K562 (cell line): ENCODE measurements at regions not wholly inside any gene's neighbourhood (a gene's known extent, or its start where the extent isn't known, plus 50 kb on each side); places are given as distances from the start of the nearest gene placed in this dataset.

Experiments used
- CSDE1 ChIP-seq, 2 experiments: fragments of 450-650 bp; IDR thresholded peaks; 2 replicates each; pipeline ENCODE4 v1.6.1; 2016; ENCODE audit warnings: mild to moderate bottlenecking in 1 of 2
- MGA ChIP-seq: fragments of 450-650 bp; IDR thresholded peaks from 2 replicates; pipeline ENCODE4 v1.6.1; 2016; ENCODE audit warnings: mild to moderate bottlenecking, moderate library complexity
- NKRF ChIP-seq: fragments of 450-650 bp; IDR thresholded peaks from 2 replicates; pipeline ENCODE4 v1.6.1; 2016; ENCODE audit warnings: borderline replicate concordance
- SAFB ChIP-seq: fragments of 200-400 bp; formaldehyde crosslinking; IDR thresholded peaks from 2 replicates; pipeline ENCODE4 v1.6.1; 2017; ENCODE audit warnings: low read depth, low read length, borderline replicate concordance
- SIX5 ChIP-seq, 2 experiments: IDR thresholded peaks; 2 replicates each; pipeline ENCODE4 v1.6.1; 2011; ENCODE audit warnings: low read length in 2 of 2, borderline replicate concordance in 1 of 2, low read depth in 1 of 2, mild to moderate bottlenecking in 1 of 2, moderate library complexity in 1 of 2; ENCODE audit not compliant: insufficient read depth in 1 of 2
- TAF7 ChIP-seq: fragments of 450-650 bp; IDR thresholded peaks from 2 replicates; pipeline ENCODE4 v1.6.1; 2016; ENCODE audit warnings: missing genetic modification characterization, missing compliant biosample characterization
- ZNF778 ChIP-seq: fragments of 450-650 bp; formaldehyde crosslinking; IDR thresholded peaks from 2 replicates; pipeline ENCODE4 v1.4.0; 2020; ENCODE audit warnings: mild to moderate bottlenecking, moderate library complexity
- TF ChIP-seq, protein P1 (sequence below), 2 experiments: IDR thresholded peaks; 2 replicates each; pipeline ENCODE4 v1.6.1; 2011; ENCODE audit warnings: borderline replicate concordance in 1 of 2, control low read depth in 1 of 2, low read depth in 1 of 2, low read length in 1 of 2, mild to moderate bottlenecking in 1 of 2, mixed read lengths in 1 of 2, moderate library complexity in 1 of 2; ENCODE audit not compliant: insufficient read depth in 1 of 2, insufficient read length in 1 of 2, poor library complexity in 1 of 2, severe bottlenecking in 1 of 2; ENCODE audit errors: extremely low read depth in 1 of 2
- TF ChIP-seq, protein P2 (sequence below): fragments of 250-450 bp; sonication (Bioruptor Pico); IDR thresholded peaks from 2 replicates; pipeline ENCODE4 v1.5.0; 2021

DNA sequence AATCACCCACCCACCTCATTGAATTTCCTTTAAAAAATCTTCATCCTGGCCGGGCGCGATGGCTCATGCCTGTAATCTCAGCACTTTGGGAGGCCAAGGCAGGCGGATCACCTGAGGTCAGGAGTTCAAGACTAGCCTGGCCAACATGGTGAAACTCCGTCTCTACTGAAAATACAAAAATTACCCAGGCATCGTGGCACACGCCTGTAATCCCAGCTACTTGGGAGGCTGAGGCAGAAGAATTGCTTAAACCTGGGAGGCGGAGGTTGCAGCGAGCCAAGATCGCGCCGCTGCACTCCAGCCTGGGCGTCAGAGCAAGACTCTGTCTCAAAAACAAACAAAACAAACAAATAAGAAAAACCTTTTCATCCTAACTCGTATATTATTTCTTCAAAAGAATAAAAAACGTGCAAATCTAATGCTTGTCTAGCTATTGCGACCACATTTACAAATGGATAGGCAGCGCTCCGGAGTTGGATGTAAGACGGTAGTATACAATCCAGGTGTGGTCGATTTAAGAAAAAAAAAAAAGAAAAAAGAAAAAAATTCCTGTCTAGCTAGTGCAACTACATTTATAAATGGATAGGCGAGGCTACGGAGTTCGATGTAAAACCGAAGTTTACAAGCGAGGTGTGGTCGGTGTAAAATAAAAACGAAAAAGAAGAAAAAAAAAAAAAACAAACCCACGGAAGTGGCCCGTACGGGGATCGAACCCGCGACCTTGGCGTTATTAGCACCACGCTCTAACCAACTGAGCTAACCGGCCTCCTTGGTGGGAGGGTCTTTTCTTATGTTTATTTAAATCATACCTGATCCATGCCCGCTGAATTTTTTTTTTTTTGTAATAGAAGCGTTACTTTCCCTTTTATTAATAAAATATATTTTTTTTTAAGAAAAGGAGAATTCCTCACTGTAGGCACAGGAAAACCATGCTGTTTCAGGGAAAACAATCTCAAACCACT lies 70.7 kb upstream of the PRSS16 start (continued):
- TF ChIP-seq SIX5 (IDR thresholded peaks at IDR 0.05; ENCODE audit: borderline replicate concordance in 1 of 2, insufficient read depth in 1 of 2, low read depth in 1 of 2, low read length in 2 of 2) (no peak), SAFB (no peak), TAF7 (tag) (no peak), MGA (no peak), CSDE1 (IDR thresholded peaks at IDR 0.05) (peak; percentile 64 to 89; a peak in 3 of 4 replicates), ZNF778 (CRISPR knock-in tag) (no peak), NKRF (peak; percentile 68)
- TF ChIP-seq, protein P1, sequence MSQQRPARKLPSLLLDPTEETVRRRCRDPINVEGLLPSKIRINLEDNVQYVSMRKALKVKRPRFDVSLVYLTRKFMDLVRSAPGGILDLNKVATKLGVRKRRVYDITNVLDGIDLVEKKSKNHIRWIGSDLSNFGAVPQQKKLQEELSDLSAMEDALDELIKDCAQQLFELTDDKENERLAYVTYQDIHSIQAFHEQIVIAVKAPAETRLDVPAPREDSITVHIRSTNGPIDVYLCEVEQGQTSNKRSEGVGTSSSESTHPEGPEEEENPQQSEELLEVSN (IDR thresholded peaks at IDR 0.05; ENCODE audit: borderline replicate concordance in 1 of 2, extremely low read depth in 1 of 2, insufficient read depth in 1 of 2, insufficient read length in 1 of 2, low read depth in 1 of 2, low read length in 1 of 2, poor library complexity in 1 of 2, severe bottlenecking in 1 of 2) = no peak
- TF ChIP-seq, protein P2, sequence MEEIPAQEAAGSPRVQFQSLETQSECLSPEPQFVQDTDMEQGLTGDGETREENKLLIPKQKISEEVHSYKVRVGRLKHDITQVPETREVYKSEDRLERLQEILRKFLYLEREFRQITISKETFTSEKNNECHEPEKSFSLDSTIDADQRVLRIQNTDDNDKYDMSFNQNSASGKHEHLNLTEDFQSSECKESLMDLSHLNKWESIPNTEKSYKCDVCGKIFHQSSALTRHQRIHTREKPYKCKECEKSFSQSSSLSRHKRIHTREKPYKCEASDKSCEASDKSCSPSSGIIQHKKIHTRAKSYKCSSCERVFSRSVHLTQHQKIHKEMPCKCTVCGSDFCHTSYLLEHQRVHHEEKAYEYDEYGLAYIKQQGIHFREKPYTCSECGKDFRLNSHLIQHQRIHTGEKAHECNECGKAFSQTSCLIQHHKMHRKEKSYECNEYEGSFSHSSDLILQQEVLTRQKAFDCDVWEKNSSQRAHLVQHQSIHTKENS (CRISPR knock-in tag) = no peak
